ENCODE measurements at regions not wholly inside any gene's neighbourhood (a gene's known extent, or its start where the extent isn't known, plus 50 kb on each side); places are given as distances from the start of the nearest gene placed in this dataset.
"Not testable (repeated sequence)": the region's sequence is repeated elsewhere in the genome, so short reads cannot be mapped to it uniquely, and the experiment has no call there.

DNA sequence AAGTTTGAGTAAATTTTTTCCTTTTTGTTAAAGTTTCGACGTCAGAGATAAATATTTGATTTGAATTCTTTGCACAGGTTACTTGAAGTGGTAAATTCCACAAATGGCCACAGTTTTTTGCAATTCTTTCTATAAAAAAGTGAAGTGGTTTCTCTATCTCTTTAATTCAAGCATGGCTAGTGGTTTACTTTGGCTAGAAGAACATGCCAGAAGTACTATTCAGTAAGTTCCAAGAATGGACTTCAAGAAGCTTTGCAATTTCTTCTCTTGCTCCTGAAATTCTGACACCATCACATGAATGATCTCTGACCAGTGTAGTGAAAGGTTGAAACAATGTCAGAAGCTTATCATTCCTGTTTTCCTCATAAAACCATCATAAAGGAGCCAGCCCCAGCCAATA lies 55.7 kb upstream of the RNPC3 start:
- DNase-seq, result no peak

DNA sequence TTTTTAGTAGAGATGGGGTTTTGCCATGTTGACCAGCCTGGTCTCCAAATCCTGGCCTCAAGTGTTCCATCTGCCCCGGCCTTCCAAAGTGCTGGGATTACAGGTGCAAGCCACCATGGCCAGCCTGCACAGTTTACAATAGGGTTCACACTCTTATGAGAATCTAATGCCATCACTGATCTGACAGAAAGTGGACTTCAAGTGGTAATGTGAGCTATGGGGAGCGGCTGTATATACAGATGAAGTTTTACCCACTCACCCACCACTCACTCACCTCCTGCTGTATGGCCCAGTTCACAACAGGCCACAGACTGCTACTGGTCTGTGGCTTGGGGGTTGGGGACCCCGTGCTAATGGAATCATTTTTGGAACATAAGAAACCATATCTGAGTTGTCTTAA lies 58.4 kb upstream of the RNPC3 start:
- DNase-seq, result no peak

DNA sequence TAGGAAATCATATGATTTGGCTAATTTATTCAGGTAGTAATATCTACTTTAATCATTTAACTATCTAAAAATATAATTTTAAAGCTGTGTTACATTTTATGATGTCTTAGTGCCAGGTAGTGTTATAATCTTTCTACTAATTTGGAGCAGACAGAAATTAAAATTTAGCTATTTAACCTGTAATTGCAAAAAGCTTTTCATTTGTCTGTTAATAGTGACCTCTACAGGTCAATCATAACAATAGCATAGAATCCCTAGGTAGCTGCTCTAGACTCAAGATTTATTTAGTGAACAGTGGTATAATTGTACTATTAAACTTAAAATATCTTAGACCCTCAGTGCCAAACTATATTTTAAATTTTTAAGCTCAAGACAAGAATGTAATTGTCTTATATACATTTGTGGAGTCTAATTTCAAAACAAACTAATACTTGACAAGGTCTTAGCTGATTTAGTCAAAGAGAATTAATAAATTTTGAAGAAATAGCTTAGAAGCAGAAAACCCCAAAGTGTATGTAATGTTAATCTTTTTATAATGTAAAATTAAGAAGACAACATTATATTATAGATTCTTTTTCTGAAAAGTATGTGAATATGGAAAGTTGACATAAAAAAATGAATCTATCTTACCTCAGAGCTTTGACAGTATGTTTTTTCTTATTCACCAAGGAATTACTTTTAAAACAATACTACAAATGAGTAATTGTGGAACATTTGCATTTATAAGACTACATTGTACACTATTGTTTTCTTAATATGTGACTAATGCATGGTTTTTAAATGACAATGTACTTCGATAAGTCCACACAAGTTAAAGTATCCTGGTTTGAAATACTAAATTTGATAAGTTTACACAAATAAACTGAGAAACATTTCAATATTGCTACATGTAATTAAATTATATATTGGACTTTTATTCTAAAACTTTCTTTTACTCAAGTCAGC lies 64.1 kb upstream of the RNPC3 start:
- peak in 1 of 2 experiments; percentile 46 for DNase-seq

DNA sequence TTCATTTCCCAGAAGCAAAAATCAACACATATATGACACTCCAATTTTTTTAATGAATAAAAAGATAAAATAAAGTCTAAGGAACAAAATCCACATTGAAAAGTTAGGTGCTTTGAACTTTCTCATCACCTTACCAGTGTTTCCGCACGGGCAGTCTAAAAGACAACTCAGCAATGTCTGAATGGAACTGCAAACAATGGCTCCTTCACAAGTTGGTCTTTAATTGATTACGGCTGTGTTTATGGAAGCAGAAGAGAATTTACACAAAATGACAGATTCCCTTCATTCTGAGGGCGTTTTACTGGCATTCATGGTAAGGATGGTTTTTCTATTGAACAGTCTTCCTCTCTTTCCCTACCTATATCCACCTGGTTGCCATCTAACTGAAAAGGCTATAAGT lies 65.0 kb upstream of the RNPC3 start:
- peak in 1 of 2 experiments; percentile 20 for DNase-seq

DNA sequence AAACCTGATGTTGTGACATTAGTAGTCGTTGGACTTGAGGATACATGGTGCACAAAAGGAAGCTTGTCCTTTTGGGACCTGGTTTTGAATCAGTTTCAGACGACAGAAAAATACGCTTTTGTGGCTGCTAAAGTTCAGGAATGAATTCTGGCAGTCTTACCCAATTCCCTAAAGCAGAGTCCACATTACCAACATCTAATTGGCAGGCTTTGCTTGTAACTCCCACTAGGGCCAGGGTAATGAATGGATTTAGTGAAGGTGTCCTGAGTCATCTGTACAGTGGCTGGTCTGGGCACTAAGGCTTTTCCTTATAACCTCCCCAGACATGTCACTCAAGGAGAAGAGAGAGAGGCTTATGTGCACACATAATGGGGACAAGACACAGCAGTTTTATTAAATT lies 66.2 kb upstream of the RNPC3 start:
- DNase-seq, result peak in 1 of 2 experiments; percentile 60

DNA sequence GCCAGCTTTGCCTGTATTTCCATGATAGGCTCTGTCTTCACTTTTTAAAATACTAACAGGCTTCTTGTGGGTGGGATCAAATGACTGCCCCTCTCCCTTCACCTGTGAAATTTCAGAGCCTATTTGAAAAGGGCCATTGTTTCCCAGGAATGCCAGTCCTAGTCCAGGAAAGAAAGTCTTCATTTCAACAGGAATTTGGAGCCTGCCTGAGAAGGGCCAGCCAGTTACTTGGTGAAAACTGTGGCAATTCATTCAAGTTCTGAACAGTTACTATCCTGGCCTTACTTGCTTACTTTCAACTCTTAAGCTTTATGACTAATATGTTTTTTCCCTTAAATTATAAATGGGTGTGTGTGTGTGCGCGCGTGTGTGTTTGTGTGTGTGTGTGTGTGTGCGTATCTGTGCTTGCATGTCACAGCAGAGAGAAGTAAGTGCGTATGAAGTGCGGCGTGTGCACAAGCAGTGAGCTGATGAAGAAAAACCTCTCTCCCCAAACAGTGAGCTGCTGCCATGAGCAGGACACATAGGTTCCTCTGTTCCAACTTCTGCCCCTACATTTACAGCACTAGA lies 67.5 kb upstream of the RNPC3 start:
- no peak for DNase-seq

DNA sequence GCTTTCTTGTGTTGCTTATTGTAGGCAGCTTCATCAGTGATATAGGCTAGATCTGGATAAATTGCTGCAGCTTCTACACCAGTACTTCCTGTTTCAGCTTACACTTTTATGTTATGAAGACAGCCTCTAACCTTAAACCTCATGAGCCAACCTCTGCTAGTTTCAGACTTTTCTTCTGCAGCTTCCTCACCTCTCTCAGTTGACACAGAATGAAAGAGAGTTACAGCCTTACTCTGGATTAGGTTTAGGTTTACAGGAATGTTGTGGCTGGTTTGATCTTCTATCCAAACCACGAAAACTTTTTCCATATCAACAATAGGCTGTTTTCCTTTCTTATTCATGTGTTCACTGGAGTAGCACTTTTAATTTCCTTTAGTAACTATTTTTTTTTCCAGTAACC lies 76.9 kb upstream of the RNPC3 start:
- no peak for DNase-seq

DNA sequence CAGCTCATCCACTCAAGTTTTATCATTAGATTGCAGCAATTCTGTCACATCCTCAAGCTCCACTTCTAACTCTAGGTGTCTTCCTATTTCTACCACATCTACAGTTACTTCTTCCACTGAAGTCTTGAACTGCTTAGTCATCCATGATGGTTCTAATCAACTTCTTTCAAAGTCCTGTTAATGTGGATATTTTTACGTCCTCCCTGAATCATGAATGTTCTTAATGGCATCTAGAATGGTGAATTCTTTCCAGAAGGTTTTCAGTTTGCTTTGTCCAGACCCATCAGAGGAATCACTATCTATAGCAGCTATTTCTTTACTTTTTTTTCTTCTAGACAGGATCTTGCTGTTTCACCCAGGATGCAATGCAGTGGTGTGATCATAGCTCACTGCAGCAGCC lies 78.0 kb upstream of the RNPC3 start:
- no peak for DNase-seq

DNA sequence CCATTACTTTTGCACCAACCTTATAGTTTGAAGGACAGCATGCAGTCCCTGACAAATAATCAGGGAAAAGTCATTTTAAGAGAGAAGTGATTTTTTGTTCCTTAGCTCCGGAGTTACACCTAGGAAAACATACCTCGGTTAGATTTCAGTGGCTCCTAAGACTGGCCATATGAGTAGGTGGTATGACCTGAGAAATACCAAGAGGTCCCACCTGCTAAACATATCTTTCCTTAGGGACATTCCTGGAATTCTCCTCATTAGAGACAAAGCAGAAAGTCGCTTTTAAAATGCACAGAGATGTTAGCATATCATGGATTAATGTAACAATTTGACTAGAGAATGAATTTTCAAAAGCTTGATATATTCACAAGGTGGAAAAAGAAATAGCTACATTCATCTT lies 84.2 kb upstream of the RNPC3 start:
- no peak for DNase-seq

DNA sequence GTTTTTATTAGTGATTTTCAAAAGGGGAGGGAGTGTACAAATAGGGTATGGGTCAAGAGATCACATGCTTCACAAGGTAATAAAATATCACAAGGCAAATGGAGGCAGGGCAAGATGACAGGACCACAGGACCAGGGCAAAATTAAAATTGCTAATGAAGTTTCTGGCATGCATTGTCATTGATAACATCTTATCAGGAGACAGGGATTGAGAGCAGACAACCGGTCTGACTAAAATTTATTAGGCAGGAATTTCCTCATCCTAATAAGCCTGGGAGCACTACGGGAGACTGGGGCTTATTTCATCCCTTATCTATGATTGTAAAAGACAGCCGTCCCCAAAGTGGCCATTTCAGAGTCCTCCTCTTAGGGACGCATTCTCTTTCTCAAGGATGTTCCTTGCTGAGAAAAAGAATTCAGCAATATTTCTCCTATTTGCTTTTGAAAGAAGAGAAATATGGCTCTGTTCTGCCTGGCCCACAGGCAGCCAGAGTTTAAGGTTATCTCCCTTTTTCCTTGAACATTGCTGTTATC lies 88.9 kb upstream of the RNPC3 start:
- DNase-seq, result not testable (repeated sequence)

DNA sequence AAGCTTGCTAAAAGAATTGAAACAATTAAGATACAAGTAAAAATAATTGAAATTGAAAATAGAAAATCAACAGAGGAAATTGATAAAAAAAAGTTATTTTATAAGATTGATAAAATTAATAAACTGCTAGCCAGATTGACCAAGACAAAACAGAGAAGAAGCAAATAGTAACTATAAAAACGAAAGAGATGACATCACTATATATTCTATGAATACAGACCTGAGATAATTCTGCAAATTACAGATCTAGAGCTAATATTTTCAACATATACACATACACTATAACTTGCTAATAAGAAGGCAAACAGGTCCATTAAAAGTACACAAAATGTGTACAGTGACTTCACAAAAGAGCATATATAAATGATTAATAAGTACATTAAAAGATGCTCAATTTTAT lies 90.1 kb upstream of the RNPC3 start:
- no peak for DNase-seq

DNA sequence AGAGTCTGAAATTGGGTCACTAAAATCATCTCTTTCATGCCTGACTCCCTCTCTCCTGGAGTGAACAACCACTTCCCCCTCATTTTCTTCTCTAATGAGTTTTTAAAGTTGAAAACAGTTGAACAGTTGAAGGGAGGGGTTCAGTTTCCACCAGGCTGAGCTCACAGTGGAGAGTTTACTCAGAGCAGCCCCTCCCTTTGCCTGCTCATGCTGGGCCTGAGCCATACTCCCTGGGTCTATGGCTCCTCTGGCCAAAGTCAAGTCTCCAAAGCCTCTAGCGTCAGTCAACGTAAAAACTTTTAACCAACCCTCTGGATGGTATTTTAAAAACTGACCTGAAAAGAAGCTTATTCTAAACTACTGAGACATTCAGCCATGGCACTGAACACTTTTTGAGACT lies 100.8 kb upstream of the RNPC3 start:
- DNase-seq, result peak in 1 of 2 experiments; percentile 63

DNA sequence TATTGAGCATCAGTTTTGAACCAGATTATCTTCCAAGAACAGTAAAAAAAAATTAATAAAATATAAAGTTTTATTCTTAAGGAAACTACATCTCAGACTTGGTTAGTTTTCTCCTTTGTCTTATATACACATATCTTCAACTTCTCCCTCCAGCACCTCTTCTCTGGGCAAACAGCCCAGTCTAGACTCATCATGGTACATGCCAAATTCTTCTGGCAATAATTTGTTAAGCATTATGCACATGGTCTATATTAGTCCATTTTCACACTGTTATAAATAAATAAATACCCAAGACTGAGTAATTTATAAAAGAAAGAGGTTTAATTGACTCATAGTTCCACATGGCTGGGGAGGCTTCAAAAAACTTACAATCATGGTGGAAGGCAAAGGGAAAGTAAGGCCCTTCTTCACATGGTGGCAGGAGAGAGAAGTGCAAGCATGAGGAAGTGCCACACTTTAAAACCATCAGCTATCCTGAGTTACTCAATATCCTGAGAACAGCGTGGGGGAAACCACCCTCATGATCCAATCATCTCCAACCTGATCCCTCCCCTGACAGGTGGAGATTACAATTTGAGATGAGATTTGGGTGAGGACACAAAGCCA lies 108.7 kb upstream of the RNPC3 start:
- peak; percentile 64 to 78 for DNase-seq

DNA sequence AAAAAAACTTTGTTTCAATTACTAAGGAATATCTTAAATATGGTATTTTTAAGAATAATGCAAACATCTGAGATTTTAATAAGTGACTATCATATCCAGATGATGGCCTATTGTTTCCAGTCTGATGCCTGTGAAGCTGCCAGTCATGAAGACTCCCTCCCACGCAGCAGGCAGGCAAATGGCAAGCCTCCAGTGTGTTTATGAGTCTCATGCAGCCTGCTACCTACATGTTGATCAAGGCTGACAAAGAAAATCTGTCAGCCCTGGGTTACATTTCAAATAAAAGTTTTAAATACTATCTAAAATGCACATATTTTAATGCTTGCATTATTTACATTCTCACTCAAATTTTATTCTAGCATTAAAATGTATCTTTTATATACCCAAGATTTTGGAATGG lies 137.6 kb upstream of the RNPC3 start:
- DNase-seq, result peak; percentile 44 to 79

DNA sequence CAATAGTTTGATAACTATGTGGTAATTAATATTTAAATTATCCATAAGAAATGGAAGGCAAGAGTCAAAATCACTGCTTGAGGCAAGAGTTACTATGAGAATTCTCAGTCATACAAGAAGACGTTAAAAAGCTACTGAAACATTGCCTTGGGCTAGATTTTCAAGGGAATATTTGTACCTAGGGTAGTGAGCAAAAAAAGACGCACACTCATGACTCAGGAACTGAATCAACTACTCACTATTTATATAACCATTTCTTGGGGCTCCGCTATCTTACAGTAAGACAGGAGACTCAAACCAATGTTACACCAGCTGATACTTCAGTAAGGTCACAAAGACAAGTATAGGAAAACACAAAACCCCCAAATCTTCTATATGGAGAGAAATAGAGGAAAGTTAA lies 151.5 kb upstream of the RNPC3 start:
- DNase-seq, result no peak

DNA sequence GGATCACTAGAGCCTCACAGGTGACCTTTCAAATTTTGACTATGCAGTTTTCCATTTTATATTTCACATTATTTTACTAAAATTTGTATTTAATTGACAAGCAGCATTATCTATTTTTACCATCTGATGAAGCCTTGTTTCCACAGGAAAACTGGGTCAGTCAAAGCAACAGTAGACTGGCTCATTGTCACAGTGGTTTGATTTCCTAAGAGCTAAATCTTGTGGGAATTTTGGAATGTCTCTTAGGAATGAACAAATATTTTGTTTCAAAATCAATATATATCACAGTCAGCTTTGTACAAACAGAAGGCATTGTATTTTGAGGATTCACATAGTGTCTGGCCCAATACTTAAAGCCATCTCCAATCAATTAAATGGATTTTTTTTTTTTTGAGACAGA lies 152.6 kb upstream of the RNPC3 start:
- DNase-seq, result no peak

DNA sequence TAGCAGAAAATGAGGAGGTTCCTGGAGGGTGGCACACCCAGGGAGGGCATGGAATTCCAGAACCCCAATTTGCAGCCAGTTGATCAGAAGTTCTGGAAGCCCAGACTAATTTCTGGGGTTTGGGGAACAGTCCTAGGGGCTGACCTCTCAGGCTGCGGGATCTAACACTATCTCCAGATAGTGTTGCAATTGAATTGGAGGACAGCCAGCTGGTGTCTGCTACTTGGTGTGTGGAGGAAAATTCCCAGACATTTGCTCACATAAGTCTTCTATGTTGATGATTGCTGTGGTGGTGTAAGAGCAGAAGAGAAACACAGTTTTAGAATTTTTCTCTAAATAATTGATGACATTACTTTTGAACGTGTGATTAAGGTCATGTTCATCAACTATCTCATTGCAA lies 154.3 kb upstream of the RNPC3 start:
- no peak for DNase-seq

DNA sequence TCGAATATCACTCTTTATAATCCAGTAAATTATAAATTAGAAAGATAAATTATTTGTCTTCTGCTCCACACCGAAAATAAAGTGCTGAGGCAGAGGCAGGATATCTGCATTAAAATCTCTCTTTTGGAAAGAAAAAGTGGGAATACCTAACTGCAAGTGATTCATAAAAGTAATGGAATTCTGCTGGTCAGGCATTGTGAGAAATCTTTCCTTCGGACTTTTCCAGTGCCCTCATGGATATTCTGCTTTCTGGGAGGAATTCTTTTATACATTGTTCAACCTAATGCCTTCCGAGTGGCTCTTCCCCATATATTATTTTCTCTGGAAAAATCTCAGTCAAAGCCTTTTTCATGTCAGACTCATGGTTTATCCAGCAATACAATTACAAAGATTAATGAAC lies 158.3 kb upstream of the RNPC3 start:
- no peak for DNase-seq

DNA sequence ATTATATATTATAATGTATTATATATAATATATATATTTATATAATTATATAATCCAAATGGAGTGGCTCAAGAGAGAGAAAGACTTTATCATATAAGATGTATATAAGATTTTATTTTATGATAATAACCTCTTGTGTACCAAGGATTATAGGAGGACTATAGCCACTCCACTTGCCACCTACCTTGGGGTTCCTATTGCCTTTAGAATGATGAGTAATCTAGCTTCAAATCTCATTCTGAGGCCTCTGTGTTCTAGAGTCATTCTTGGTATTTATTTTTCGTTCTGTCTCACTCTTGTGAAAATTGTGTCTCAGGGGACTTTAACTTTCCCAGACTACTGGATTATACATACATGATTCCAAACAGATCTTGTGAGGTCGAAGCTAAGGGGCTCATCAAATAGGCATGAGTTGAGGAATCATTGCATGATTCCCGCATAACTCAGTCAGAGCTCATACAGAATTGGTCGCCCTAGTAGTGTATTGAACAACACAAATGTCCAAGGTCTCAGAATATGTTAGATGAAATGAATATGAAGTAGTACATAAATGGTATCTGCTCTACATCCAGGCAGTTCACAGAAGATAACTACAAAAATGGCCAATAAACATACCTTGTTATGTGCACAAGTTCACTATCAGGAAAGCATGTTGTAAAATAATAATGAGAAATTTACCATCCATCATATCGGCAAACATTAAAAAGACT lies 159.5 kb upstream of the RNPC3 start:
- no peak for DNase-seq

DNA sequence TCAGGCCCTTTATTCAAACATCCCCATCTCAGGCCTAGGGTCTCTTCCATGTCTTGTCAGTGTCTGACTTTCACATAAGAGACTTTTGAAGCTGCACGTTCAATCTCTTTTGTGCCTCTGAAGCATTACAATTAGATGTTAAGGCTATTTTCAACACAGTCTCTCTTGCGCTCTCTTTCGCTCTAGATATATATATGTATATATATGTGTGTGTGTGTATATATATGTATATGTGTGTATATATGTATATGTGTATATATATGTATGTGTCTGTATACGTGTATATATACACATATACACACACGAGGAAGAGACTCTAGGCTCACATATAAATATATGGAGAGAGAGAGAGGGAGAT lies 162.5 kb upstream of the RNPC3 start:
- no peak for DNase-seq

DNA sequence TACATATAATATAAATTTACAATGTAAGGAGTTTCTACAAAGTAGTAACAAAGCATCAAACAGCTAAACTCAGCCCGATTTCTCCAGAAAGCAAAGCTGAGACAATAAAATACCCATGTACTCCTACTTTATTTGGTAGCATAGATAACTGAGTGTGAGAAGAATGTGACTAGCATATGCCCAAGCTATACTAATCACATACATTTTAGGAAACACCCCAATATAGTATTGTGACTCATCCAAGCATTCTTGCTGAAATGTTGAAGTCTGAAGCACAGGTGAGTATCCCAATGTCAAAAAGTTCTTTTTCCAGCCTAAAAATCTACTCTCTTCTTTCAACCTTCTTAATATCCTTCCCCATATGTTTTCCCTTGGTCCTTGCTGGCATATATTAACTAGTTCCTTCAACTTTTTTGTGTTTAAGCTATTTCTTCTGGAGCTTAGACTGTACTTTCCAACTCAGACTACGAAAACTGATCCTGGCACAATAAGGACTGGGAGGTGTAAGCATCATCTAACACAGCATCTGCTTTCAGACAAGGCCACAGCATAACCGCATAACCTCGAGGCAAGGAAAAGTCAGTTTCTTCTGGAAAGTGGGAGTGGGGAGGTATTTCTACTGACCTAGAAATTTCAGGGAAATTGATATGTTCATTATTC lies 163.0 kb upstream of the RNPC3 start:
- DNase-seq, result no peak

DNA sequence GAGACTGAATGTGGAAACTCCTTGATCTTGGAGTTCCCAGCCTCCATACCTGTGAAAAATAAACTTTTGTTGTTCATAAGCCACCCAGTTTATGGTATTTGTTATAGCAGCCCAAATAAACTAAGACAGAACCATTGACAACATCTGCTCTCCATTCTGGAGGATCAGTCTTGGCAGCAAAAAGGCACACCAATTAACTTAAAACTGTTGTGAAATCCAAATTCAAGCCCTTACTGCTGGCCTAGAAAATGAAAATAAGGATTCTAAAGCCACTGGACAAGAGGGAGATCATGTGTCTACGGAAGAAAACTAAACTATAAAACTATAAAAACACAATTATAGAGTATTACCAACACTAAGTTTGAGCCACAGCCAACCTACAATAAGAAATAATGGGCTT lies 172.1 kb upstream of the RNPC3 start:
- DNase-seq, result peak in 1 of 2 experiments; percentile 45

DNA sequence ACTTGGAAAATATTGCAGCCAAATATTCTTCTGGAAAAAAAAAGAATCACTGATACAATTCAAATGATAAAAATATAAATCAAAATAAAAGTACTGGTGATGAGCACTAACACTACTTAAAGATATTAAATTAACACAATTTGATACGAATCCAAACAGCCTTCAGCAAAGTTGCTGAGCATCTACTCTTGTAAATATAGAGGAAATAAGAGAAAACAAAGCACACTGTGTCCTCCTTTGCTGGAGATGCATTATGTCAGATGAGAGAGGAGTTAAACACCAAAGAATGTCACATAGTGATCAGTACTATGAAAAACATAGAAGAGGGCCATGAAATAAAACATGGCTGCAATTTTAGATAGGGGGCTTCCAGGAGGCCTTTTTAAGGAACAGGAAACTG lies 177.4 kb upstream of the RNPC3 start:
- no peak for DNase-seq

Measured in NCI-H446 (cell line).